ENCODE measurements at regions not wholly inside any gene's neighbourhood (a gene's known extent, or its start where the extent isn't known, plus 50 kb on each side); places are given as distances from the start of the nearest gene placed in this dataset.

- no peak overlapping the region for H2BK120ac ChIP-seq (ENCODE audit: low read depth, low read length)
- no peak overlapping the region for H3K14ac ChIP-seq (ENCODE audit: low read length in 2 of 2)
- no peak overlapping the region for H3K18ac ChIP-seq (ENCODE audit: low read depth in 1 of 2, low read length in 2 of 2)
- no peak overlapping the region for H2BK15ac ChIP-seq (ENCODE audit: low read depth, poor library complexity, severe bottlenecking)
- H2AK5ac ChIP-seq (ENCODE audit: low read length, severe bottlenecking) = no peak overlapping the region
- H3K9ac ChIP-seq (ENCODE audit: low read length) = no peak overlapping the region
- H2AFZ ChIP-seq (ENCODE audit: low read depth, low read length) = no peak overlapping the region
- H3K23ac ChIP-seq (ENCODE audit: low read length in 2 of 2) = no peak overlapping the region
- WGBS = 40% methylated on average over 1 of the region's 2 CpGs
- H2BK5ac ChIP-seq (ENCODE audit: low read depth, low read length, poor library complexity, severe bottlenecking) = no peak overlapping the region
- no peaks in the 10 kb centered on the region for H3K27me3 ChIP-seq (ENCODE audit: control insufficient read depth in 1 of 2, insufficient read depth in 1 of 2, low read length in 2 of 2)
- no peak overlapping the region for H3K27ac ChIP-seq (ENCODE audit: low read length, poor library complexity, severe bottlenecking)
- no peaks in the 10 kb centered on the region for H3K4me1 ChIP-seq (ENCODE audit: control insufficient read depth, insufficient read depth, low read depth, low read length)
- no peak overlapping the region for H4K91ac ChIP-seq (ENCODE audit: low read length)
- no peak overlapping the region for H4K8ac ChIP-seq (ENCODE audit: low read length)
- peaks cover 42% of the 10 kb centered on the region for H3K9me3 ChIP-seq (ENCODE audit: control insufficient read depth, low read length)
- DNase-seq = no peak
- no peak overlapping the region for H3K4me3 ChIP-seq (ENCODE audit: insufficient read depth in 1 of 2, low read depth in 1 of 2, low read length in 2 of 2)
- no peak overlapping the region for H2BK12ac ChIP-seq (ENCODE audit: low read length in 2 of 2)
- no peaks in the 10 kb centered on the region for H3K36me3 ChIP-seq (ENCODE audit: control insufficient read depth in 1 of 2, insufficient read depth in 2 of 2, low read depth in 1 of 2, low read length in 2 of 2)
- no peak overlapping the region for H3K4me2 ChIP-seq (ENCODE audit: low read length, poor library complexity, severe bottlenecking)
- no peak overlapping the region for H3K4ac ChIP-seq (ENCODE audit: low read depth in 1 of 2, low read length in 2 of 2)
- H3K79me1 ChIP-seq (replicated peaks; ENCODE audit: low read length, poor library complexity, severe bottlenecking) = no peaks in the 10 kb centered on the region
Measured at GRCh38 chr4:180706766-180707165, 1536.4 kb upstream of the TENM3 start.

GRCh38 chr4:180710628-180711337 is 1532.4 kb upstream of the TENM3 start:
- Histone ChIP-seq H3K79me1 (replicated peaks; ENCODE audit: low read length, poor library complexity, severe bottlenecking) (no peaks in the 10 kb centered on the region), H2AK5ac (ENCODE audit: low read length, severe bottlenecking) (no peak overlapping the region), H2BK12ac (ENCODE audit: low read length in 2 of 2) (no peak overlapping the region), H3K27ac (ENCODE audit: low read length, poor library complexity, severe bottlenecking) (peak overlapping the region; percentile 85), H3K36me3 (ENCODE audit: control insufficient read depth in 1 of 2, insufficient read depth in 2 of 2, low read depth in 1 of 2, low read length in 2 of 2) (no peaks in the 10 kb centered on the region), H2BK15ac (ENCODE audit: low read depth, poor library complexity, severe bottlenecking) (no peak overlapping the region), H3K9ac (ENCODE audit: low read length) (no peak overlapping the region), H3K4me3 (ENCODE audit: insufficient read depth in 1 of 2, low read depth in 1 of 2, low read length in 2 of 2) (no peak overlapping the region), H3K18ac (ENCODE audit: low read depth in 1 of 2, low read length in 2 of 2) (no peak overlapping the region), H2BK5ac (ENCODE audit: low read depth, low read length, poor library complexity, severe bottlenecking) (no peak overlapping the region), H3K23ac (ENCODE audit: low read length in 2 of 2) (no peak overlapping the region), H2BK120ac (ENCODE audit: low read depth, low read length) (no peak overlapping the region), H2AFZ (ENCODE audit: low read depth, low read length) (no peak overlapping the region), H3K4ac (ENCODE audit: low read depth in 1 of 2, low read length in 2 of 2) (no peak overlapping the region), H3K14ac (ENCODE audit: low read length in 2 of 2) (no peak overlapping the region), H4K91ac (ENCODE audit: low read length) (no peak overlapping the region), H3K9me3 (ENCODE audit: control insufficient read depth, low read length) (peaks cover 33% of the 10 kb centered on the region), H3K27me3 (ENCODE audit: control insufficient read depth in 1 of 2, insufficient read depth in 1 of 2, low read length in 2 of 2) (no peaks in the 10 kb centered on the region), H3K4me1 (ENCODE audit: control insufficient read depth, insufficient read depth, low read depth, low read length) (no peaks in the 10 kb centered on the region), H4K8ac (ENCODE audit: low read length) (no peak overlapping the region), H3K4me2 (ENCODE audit: low read length, poor library complexity, severe bottlenecking) (peak overlapping the region; percentile 42)
- DNase-seq = peak; percentile 1
- WGBS = 36% methylated on average over 4 of the region's 5 CpGs

- Histone ChIP-seq H3K4me1 (ENCODE audit: control insufficient read depth, insufficient read depth, low read depth, low read length) (no peaks in the 10 kb centered on the region), H3K23ac (ENCODE audit: low read length in 2 of 2) (no peak overlapping the region), H2BK12ac (ENCODE audit: low read length in 2 of 2) (no peak overlapping the region), H3K9ac (ENCODE audit: low read length) (no peak overlapping the region), H2AFZ (ENCODE audit: low read depth, low read length) (no peak overlapping the region), H3K9me3 (ENCODE audit: control insufficient read depth, low read length) (no peaks in the 10 kb centered on the region), H2BK5ac (ENCODE audit: low read depth, low read length, poor library complexity, severe bottlenecking) (no peak overlapping the region), H3K14ac (ENCODE audit: low read length in 2 of 2) (no peak overlapping the region), H3K36me3 (ENCODE audit: control insufficient read depth in 1 of 2, insufficient read depth in 2 of 2, low read depth in 1 of 2, low read length in 2 of 2) (no peaks in the 10 kb centered on the region), H4K91ac (ENCODE audit: low read length) (no peak overlapping the region), H3K4me3 (ENCODE audit: insufficient read depth in 1 of 2, low read depth in 1 of 2, low read length in 2 of 2) (no peak overlapping the region), H2BK15ac (ENCODE audit: low read depth, poor library complexity, severe bottlenecking) (no peak overlapping the region), H4K8ac (ENCODE audit: low read length) (no peak overlapping the region), H3K79me1 (replicated peaks; ENCODE audit: low read length, poor library complexity, severe bottlenecking) (no peaks in the 10 kb centered on the region), H3K4me2 (ENCODE audit: low read length, poor library complexity, severe bottlenecking) (no peak overlapping the region), H2AK5ac (ENCODE audit: low read length, severe bottlenecking) (no peak overlapping the region), H3K27ac (ENCODE audit: low read length, poor library complexity, severe bottlenecking) (no peak overlapping the region), H2BK120ac (ENCODE audit: low read depth, low read length) (no peak overlapping the region), H3K18ac (ENCODE audit: low read depth in 1 of 2, low read length in 2 of 2) (no peak overlapping the region), H3K4ac (ENCODE audit: low read depth in 1 of 2, low read length in 2 of 2) (no peak overlapping the region), H3K27me3 (ENCODE audit: control insufficient read depth in 1 of 2, insufficient read depth in 1 of 2, low read length in 2 of 2) (no peaks in the 10 kb centered on the region)
- DNase-seq = peak; percentile 9
- WGBS = 74% methylated on average over 4 of the region's 4 CpGs
Measured at GRCh38 chr4:180717451-180718033, 1525.7 kb upstream of the TENM3 start.

- Histone ChIP-seq H3K4me1 (ENCODE audit: control insufficient read depth, insufficient read depth, low read depth, low read length) (no peaks in the 10 kb centered on the region), H3K9me3 (ENCODE audit: control insufficient read depth, low read length) (no peaks in the 10 kb centered on the region), H4K91ac (ENCODE audit: low read length) (no peak overlapping the region), H3K4me3 (ENCODE audit: insufficient read depth in 1 of 2, low read depth in 1 of 2, low read length in 2 of 2) (no peak overlapping the region), H4K8ac (ENCODE audit: low read length) (no peak overlapping the region), H3K23ac (ENCODE audit: low read length in 2 of 2) (no peak overlapping the region), H2BK12ac (ENCODE audit: low read length in 2 of 2) (no peak overlapping the region), H2AFZ (ENCODE audit: low read depth, low read length) (no peak overlapping the region), H3K27ac (ENCODE audit: low read length, poor library complexity, severe bottlenecking) (no peak overlapping the region), H3K36me3 (ENCODE audit: control insufficient read depth in 1 of 2, insufficient read depth in 2 of 2, low read depth in 1 of 2, low read length in 2 of 2) (no peaks in the 10 kb centered on the region), H3K9ac (ENCODE audit: low read length) (no peak overlapping the region), H3K14ac (ENCODE audit: low read length in 2 of 2) (no peak overlapping the region), H2AK5ac (ENCODE audit: low read length, severe bottlenecking) (no peak overlapping the region), H3K4me2 (ENCODE audit: low read length, poor library complexity, severe bottlenecking) (no peak overlapping the region), H3K18ac (ENCODE audit: low read depth in 1 of 2, low read length in 2 of 2) (no peak overlapping the region), H2BK120ac (ENCODE audit: low read depth, low read length) (no peak overlapping the region), H3K79me1 (replicated peaks; ENCODE audit: low read length, poor library complexity, severe bottlenecking) (no peaks in the 10 kb centered on the region), H3K4ac (ENCODE audit: low read depth in 1 of 2, low read length in 2 of 2) (no peak overlapping the region), H2BK15ac (ENCODE audit: low read depth, poor library complexity, severe bottlenecking) (no peak overlapping the region), H2BK5ac (ENCODE audit: low read depth, low read length, poor library complexity, severe bottlenecking) (no peak overlapping the region), H3K27me3 (ENCODE audit: control insufficient read depth in 1 of 2, insufficient read depth in 1 of 2, low read length in 2 of 2) (no peaks in the 10 kb centered on the region)
- no peak for DNase-seq
- 77% methylated on average over 6 of the region's 6 CpGs for WGBS
Measured at GRCh38 chr4:180721356-180721755, 1521.8 kb upstream of the TENM3 start.

All from mesenchymal stem cell (in vitro differentiated cells and primary cell).